NCI-H2171 treated with DMSO at 0.1 percent for 48 hours (cell line): ENCODE measurements at regions not wholly inside any gene's neighbourhood (a gene's known extent, or its start where the extent isn't known, plus 50 kb on each side); places are given as distances from the start of the nearest gene placed in this dataset.

ENCODE experiments used
- DNase-seq: peaks from one replicate; lab custom pipeline; 2025; lab: John Stamatoyannopoulos, UW

DNA sequence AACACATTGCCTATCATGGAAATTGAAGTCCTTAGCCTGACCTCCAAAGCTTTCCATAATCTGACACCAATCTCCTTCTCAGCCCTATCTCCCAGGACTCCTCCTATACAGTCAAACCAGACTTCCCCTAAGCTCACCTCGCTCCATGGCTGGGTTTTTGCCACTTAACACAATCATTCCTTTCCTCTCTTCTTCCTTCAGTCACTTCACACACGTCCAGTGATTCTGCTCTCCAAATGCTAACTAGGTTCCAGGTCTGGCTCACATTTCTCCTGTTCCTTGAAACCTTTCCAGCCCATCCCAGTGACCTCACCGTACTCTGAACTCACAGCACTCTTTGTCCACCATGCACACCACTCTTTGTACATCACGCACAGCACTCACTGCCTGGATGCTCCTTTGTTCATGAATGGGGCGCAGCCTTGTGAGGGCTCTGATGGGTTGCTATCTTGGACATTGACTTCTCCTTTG, 98.4 kb downstream of the GLUL start:
- DNase-seq, result no peak

DNA sequence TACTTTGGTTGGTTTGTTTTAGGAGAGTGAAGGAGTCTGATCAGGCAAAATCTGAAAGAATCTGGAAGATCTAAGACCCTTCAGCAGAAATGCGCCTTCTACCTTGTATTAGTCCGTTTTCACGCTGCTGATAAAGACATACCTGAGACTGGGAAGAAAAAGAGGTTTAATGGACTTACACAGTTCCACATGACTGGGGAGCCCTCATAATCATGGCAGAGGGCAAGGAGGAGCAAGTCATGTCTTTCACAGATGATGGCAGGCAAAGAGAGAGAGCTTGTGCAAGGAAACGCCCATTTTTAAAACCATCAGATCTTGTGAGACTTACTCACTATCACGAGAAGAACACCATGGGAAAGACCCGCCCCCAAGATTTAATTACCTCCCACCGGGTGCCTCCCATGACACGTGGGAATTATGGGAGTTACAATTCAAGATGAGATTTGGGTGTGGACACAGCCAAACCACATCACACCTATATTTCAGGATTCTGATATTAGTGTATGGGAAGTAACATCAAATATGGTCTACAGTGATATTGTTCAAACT, 99.3 kb downstream of the GLUL start:
- DNase-seq, result no peak

DNA sequence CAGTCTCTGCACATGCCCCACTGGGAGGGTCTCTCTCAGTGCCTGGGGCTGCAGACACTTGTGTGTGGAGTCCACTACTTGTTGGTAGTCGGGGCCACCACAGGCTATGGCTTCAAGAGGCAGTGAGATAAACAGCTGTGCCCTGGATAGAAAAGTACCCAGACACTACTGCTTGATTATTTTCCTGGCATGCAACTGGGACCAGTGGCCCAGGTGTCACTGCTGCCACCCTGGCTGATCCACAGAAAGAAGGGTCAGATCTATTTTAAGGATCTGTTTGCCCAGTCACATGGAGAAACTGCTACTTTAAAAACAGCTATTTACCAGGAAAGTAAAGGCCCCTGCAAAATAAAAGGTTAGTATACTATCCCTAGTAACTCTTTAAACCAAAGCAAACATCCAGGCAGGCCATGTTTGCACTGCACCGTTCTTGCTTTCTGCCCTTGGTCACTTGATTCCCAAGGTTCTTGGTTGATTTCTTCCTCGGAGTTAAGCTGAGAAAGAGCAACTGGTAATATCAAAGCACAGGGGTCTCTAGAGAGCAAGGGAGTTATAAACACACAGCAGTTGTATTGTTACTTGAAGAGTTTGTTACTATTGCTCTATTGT, 99.9 kb downstream of the GLUL start:
- DNase-seq, result no peak

DNA sequence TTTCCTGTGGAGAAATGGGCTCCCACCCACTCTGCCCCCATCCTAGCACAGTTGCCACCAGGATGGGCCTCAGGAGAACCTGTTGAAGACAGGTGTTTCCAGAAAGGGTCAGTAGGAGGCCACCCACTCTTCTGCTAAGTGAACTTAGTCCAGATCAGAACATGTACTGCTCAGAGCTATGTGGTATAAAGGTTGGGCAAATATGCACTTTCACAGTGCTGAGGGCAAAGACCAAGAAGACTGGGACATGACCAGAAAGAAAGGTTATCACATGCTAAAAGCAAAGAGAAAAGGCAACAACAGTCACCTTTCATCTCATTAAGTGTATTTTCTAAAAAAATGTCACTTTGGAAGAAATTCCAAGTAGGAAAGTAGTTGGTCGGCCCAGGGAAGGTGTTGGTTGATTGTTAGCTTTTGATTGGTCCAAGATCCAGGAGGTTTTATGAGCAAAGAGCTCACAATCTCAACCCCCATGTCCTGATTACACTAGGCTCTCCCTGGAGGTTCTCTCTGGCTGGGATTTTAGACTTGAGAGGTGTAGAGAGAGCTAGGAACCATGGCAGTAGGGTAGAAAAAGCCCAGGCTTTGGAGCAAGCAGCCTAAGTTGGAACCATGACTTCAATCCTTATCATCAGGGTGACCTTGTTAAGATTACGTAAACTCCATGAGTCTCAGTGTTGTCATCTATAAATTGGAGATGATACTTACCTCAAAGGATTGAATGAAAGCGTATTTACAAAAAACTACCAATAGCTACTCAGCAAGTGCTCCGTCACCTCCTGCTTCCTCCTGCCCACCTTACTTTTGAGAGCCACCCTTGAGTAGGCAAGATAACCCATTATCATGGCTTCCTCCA, 102.6 kb downstream of the GLUL start:
- DNase-seq, result no peak

DNA sequence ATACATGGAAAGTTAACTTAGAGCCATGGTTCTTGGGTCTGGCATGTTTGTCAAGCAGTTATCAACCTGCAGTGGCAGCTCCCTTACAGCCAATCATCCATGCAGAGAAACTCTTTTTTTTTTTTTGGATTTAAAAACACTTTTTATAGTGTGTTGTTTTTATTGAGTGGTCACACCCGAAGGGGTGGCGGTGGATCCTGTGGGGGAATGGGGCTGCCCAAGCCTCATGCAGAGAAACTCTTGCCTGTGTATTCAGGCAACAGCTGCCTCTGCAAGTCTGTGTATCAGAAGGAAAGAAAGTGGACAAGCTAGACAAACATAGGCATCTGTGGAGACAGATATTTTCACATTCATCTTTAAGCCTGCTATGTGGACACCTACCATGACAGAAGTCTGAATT, 104.8 kb downstream of the GLUL start:
- DNase-seq, result no peak

DNA sequence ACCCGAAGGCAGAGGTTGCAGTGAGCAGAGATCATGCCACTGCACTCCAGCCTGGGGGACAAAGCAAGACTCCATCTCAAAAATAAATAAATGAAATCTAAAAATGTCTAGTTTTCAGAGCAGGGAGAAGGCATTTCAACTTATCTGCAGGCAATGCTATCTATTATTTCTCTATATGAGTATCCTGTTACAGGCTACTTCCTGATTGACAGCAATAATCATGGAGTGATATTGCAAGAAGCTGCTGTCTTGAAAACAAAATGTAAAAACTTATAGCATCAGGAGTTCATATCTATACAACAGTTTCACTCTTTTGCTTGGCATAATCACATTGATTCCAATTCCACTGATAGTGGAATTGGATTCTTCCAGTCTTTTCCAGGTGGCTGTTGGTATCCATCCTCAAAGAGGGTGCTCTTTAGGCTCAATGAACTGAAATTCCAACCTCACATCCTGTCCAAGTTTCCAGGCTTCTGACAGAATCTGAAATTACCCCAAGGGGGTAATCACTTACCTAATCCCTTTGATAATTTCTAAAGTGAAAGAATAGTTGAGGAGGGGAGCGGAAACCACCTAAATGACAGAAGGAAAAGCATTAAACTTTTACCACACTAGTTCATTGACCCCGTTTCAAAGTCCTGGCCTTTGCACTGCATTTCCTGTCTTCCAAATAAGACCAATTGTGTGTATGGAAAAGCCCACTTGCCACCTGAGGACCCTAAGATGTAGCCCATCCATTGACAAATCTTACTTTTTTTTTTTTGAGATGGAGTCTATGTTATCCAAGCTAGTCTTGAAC, 107.6 kb downstream of the GLUL start:
- DNase-seq, result no peak

DNA sequence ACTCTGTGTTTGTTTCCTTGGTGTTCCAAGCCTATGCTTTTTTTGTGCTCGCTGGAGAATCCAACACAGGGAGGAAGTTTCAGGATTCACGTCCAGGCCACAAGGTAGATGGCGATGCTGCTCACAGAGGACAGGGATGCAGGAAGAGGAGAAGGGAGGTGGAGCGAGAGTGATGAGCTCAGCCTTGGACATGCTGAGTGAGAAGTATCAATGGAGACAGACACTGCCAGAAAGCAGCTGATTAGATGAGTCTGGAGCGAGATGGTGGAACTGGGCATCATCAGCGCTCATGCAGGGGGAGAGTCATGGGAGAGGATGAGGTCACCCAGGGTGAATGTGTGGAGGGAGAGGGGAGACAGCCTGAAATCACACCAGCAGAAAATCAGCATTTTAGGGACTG, 110.0 kb downstream of the GLUL start:
- DNase-seq, result no peak

DNA sequence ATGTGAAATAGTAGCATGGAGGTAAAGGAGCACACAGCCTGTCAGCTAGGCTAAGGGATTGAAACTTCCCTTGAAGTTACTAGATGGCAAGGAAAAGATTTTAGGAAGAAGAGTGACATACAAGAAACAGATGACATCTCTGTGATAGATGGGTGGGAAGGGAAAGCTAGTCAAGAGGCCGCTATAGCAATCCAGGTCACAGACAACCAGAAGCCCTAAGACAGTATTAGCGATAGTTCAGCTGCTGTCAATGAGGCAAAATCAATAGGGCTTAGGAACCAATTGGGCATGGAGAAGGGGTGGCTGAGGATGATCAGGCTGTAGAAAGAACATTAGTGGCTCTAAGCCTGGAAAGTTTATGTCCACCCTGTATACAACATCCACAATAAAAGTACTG, 111.1 kb downstream of the GLUL start:
- peak; percentile 34 for DNase-seq

DNA sequence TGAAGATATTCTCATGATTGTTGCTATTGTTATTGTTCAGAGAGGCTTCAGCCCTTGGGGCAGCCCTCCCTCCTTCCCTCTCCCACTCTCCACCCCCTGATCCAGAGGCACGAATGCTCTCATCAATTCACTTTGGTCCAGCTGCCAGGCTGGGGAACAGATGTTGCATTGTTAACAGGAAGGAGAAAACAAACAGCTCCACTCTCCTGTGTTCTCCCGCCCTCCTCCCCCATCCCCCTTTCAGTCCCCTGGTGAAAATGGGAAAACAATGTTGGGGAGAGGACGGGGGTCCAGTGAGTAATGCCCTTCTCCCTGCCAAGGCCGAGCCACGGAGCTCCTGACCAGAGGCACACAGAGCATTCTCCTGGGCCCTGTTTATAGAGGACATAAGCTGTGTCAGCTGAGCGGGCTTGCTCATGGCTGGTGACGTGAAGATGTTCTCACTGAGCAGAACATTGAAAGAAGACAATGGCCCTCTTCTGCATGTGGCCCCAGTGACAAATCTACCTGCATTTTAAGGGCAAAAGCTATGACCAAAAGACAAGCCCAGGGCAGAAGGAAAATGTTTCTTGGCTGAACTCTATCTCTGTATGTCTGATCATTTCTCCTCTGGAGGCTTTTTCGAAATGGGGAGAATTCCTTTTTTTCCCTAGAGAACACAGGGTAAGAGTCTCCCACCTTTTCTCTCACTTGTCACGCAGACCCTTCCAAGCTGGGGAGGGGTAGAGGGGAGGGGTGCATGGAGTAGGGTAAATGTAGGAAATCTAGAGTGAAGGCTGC, 111.7 kb downstream of the GLUL start:
- peak; percentile 89 for DNase-seq

DNA sequence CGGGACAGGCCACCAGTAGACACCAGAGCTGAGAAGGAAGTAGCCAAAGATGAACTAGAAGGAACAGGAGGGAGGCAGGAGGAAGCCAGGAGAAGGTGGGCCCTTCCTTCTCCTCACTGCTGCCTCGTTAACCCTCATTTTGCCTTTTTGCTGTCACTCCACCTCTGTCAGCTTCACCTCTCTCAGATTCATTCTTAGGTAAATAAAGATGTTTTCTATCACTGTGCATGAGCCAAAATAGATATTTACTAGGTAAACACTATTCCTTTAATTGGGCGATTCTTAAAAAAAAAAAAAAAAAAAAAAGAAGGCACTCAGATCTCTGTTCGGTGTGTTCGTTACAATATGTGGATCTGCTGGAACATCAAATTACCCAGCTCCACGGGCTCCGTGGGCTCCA, 112.3 kb downstream of the GLUL start:
- peak; percentile 70 for DNase-seq

DNA sequence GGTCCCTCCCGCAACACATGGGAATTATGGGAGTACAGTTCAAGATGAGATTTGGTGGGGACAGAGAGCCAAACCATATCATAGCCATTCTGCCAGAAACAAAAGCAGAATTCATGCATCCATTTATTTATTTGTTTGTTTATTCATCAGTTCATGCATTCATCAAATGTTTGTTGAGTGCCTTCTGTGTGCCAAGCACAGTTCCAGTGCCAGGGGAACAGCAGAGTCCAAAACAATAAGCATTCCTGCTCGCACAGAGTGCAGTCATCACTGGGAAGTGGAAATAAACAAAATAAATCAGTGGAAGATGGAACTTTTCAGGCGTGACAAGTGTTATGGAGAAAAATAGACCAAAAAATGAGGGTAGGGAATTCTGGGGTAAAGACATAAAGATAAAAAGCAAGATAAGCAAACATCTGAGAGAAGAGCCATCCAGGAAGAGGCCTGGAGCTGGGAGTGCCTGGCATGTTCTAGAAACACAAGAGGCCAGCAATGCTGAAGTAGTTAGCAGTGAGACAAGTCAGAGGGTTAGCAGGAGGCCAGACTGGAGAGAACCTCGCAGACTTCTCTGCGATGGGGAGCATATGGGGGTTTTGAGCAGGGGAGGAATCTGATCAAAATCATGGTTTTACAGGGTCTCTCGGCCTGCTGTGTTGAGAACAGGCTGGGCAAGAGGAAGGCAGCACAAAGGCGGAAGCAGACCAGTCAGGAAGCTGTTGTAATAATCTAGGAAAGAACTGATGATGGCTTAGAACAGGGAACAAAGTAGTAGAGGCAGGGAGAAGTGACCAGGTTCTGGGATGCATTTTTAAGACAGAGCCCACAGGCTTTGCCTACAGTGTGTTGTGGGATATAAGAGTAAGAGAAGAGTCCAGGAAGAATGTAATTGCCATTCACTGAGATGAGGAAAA, 113.2 kb downstream of the GLUL start:
- DNase-seq, result no peak

DNA sequence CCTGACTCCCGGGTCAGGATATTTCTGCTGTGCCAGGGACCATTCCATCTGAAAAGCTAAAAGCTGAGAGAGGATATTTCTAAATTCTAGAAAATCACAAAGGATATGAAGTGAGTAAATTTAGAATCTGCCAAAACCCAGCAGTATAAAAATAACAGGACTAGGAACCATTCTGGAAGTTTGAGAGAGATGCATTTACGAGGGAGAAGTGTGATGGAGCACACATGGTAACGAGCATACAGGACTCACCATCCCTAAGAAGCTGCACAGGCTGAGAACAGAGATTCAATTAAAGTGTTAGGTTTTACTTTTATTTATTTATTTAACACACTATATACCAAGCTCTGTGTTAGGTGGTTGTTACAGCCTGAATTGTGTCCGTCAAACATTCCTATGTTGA, 116.3 kb downstream of the GLUL start:
- DNase-seq, result no peak

DNA sequence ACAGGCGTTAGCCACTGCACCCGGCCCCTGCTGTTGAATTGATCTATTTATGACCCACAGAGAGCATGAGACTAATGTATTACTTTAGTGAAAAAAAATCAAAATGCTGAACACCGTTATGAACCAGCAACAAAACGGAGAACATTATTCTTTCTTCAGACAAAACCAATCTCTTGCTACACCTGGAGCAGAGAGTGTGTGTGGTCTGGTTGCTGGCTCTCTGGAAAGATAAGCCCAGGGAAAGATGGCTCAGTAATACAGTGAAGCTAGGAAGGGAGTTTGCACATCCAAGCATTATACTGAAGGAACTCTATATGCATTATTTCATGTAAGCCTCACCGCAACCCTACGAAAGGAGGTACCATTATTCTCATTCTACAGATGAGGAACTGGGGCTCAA, 117.0 kb downstream of the GLUL start:
- no peak for DNase-seq

DNA sequence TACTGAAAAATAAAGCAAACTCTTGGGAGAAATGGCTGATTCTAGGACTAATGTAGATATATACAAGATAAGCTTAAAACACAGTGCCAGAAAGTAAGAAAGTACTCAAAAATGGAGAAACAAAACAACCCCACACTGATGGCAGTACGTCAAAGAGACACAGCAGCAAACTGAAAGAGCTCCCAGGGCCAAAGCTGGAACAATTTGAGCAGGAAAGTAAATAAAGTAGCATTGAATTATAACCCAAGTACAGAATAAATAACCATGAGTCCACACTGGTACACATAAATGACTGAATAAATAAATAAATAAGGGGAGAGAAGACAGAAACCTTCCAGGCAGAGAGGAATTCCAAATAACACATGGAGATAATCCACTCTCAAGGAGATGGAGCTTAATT, 120.9 kb downstream of the GLUL start:
- no peak for DNase-seq

DNA sequence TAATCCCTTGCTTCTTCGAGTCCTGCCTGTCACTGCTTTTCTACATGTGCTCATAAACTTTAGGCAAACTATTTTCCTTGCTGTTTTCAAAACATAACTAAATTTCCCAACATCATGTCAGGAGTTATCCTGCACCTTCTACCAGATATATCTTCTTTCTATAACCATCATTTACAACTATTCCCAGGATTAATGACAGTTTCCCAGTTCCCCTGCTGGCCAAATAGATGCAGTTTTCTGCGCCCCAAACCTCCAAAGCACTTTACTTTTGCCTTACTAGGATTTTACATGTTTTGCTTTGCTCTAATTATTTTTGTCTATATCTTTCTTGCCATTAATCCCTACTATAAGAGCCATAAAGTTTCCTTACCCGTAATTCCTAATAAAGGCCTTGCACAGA, 122.5 kb downstream of the GLUL start:
- no peak for DNase-seq

DNA sequence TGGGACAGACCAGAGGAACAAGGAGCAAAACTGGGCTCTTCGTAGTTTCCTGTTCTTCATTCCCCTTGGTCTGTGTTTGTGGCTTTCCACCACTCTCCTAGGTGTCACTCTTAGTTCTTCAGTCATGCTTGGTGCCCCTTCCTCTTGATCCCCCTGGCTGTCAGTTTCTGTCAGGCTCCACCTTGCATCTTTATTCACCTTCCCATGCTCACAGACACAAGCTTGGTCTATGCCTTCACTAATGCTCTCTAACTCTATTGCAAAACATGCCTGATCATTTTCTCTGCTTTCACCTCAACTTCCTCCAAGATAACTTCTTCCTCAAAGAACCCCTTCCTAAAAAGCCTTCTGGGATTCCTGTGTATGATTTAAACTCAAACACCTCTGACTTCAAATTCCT, 122.9 kb downstream of the GLUL start:
- DNase-seq, result no peak

DNA sequence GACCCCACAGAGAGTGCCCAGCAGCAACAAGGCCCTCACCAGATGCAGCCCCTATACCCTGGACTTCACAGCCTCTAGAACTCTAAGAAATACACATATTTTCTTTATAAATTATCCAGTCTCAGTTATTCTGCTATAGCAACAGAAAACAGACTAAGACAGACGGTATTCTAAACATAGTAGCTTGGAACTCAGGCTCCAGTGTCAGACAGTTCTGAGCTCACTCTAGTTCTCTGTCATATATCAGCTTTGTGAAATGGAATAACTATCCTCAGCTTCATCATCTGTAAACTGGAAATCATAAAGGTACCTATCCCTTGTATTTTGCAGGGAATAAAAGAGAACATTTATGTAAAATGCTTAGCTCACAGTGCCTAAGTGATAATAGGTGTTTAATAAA, 127.4 kb downstream of the GLUL start:
- no peak for DNase-seq

DNA sequence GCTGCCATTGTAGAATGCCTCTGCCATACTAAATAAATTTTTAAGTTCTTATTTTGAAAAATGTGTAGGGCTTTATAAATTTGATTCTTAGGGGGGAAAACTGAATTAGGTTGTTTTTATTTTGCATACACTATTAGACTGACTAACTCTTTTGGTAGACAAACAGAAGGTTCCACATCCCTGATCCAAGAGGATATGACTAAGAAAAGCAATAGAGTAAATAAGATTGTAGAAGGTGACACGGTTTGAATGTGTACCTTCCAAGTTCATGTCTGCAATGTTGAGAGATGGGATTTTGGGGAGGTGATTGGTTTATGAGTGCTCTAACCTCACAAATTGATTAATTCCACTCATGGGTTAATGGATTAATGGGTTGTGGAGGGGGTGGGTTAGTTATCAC, 127.9 kb downstream of the GLUL start:
- no peak for DNase-seq

DNA sequence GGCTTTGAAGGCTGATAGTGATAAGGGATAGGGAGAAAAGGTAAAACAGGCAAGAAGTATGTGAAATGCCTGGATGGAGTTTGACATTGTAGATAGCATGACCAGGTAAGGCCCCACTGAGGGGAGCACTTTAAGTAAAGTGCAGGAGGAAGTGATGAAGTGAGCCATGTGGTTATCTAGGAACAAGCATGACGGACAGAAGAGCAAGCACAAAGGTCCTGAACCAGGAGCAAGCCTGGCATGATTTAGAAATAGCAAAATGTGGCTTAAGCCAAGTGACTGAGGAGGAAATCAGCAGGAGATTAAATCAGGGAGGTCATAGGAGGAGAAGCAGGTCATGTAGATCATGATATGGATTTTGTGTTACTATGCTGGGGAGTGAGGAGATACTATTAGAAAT, 129.2 kb downstream of the GLUL start:
- DNase-seq, result no peak

DNA sequence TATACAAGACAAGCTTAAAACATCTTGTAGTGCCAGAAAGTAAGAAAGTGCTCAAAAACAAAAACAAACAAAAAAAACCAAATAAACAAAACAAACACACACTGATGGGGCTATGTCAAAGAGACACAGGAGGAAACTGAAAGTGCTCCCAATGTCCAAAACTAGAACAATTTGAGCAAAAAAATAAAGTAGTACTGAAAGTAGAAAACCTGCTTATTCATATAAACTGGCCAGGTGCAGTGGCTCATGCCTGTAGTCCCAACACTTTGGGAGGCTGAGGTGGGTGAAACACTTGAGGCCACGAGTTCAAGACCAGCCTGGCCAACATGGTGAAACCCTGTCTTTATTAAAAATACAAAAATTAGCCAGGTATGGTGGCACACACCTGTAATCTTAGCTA, 129.9 kb downstream of the GLUL start:
- no peak for DNase-seq

DNA sequence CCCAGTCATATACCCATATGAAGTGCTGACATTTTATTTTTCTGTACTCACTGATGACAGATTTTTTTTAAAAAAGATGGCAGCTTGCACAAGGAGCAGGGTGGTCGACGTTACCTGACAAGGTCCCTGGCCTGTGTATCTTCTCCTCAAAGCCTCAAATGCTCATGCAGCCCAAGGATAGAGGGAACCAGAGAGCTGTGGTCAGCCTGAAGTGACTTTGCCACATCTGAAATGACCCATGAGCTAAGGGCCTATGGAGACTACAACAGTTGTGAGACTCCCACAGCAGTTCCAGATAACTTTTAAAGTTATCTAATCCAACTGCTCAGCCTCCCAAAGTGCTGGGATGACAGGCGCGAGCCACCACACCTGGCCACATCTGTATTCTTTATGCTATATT, 131.1 kb downstream of the GLUL start:
- no peak for DNase-seq
